WTC11 (cell line): ENCODE measurements at regions not wholly inside any gene's neighbourhood (a gene's known extent, or its start where the extent isn't known, plus 50 kb on each side); places are given as distances from the start of the nearest gene placed in this dataset.

ENCODE experiments used
- ATAC-seq: fragments of 200-7000 bp; cut with Tn5 transposase; 2 replicates; pipeline ENCODE4 v1.10.0; 2021; ENCODE audit warnings: mild to moderate bottlenecking, moderate library complexity
- CTCF ChIA-PET: fragments of 300-600 bp; sonication (Branson Sonifier 250); formaldehyde crosslinking; loops from one replicate; lab custom pipeline; 2021; ENCODE audit warnings: antibody characterized with exemption; lab: Charles Lee
- POLR2A ChIA-PET: fragments of 350-600 bp; sonication (Branson Sonifier 250); formaldehyde crosslinking; loops from one replicate; lab custom pipeline; 2021; ENCODE audit warnings: antibody characterized with exemption; lab: Charles Lee
- DNase-seq: peaks from one replicate; pipeline ENCODE4 v3.0.0; 2021; ENCODE audit warnings: low spot score
- H3K27ac Mint-ChIP-seq: 2 replicates; pipeline ENCODE4 v1.8.0; 2021; ENCODE audit warnings: mixed read lengths
- H3K27me3 Mint-ChIP-seq: 2 replicates; pipeline ENCODE4 v1.8.0; 2021; ENCODE audit warnings: low read depth, mild to moderate bottlenecking, moderate library complexity, mixed read lengths
- H3K36me3 Mint-ChIP-seq: 2 replicates; pipeline ENCODE4 v1.8.0; 2021; ENCODE audit warnings: mixed read lengths
- H3K4me1 Mint-ChIP-seq: 2 replicates; pipeline ENCODE4 v1.8.0; 2022; ENCODE audit warnings: mixed read lengths
- H3K4me3 Mint-ChIP-seq: 2 replicates; pipeline ENCODE4 v1.8.0; 2021; ENCODE audit warnings: mild to moderate bottlenecking, moderate library complexity, mixed read lengths
- H3K9me3 Mint-ChIP-seq: 2 replicates; pipeline ENCODE4 v1.8.0; 2021; ENCODE audit warnings: mixed read lengths
- CBFB ChIP-seq: sonication (generic); formaldehyde crosslinking; IDR thresholded peaks from 2 replicates; pipeline ENCODE4 v1.8.1; 2022; ENCODE audit warnings: mild to moderate bottlenecking, low read depth, missing genetic modification reagents
- CDX4 ChIP-seq: fragments of 250-450 bp; sonication (Bioruptor Pico); IDR thresholded peaks from 2 replicates; pipeline ENCODE4 v1.9.0; 2021; ENCODE audit warnings: moderate library complexity, mild to moderate bottlenecking, inconsistent platforms, borderline replicate concordance
- ETV6 ChIP-seq: sonication (generic); formaldehyde crosslinking; IDR thresholded peaks from 2 replicates; pipeline ENCODE4 v1.8.1; 2022; ENCODE audit warnings: mild to moderate bottlenecking, missing genetic modification reagents
- HMGA2 ChIP-seq: fragments of 250-450 bp; sonication (Bioruptor Pico); IDR thresholded peaks from 2 replicates; pipeline ENCODE4 v1.4.0; 2021; ENCODE audit warnings: mild to moderate bottlenecking, moderate library complexity
- JAZF1 ChIP-seq: fragments of 250-450 bp; sonication (Bioruptor Pico); IDR thresholded peaks from 2 replicates; pipeline ENCODE4 v1.9.0; 2021; ENCODE audit warnings: moderate library complexity, mild to moderate bottlenecking, inconsistent platforms
- MXD4 ChIP-seq: fragments of 250-450 bp; sonication (Bioruptor Pico); IDR thresholded peaks from 2 replicates; pipeline ENCODE4 v1.8.0; 2021; ENCODE audit warnings: mild to moderate bottlenecking, moderate library complexity, borderline replicate concordance
- NFATC4 ChIP-seq: fragments of 250-450 bp; sonication (Bioruptor Pico); IDR thresholded peaks from 2 replicates; pipeline ENCODE4 v1.9.0; 2021; ENCODE audit warnings: mild to moderate bottlenecking
- NFYB ChIP-seq: sonication (generic); formaldehyde crosslinking; conservative IDR thresholded peaks from 2 replicates; pipeline ENCODE4 v1.8.0; 2022; ENCODE audit warnings: low read depth, missing genetic modification reagents
- PRRX2 ChIP-seq: fragments of 250-450 bp; sonication (Bioruptor Pico); IDR thresholded peaks from 2 replicates; pipeline ENCODE4 v1.8.0; 2021; ENCODE audit warnings: mild to moderate bottlenecking
- TCF7 ChIP-seq: sonication (generic); formaldehyde crosslinking; IDR thresholded peaks from 2 replicates; pipeline ENCODE4 v1.8.0; 2022; ENCODE audit warnings: mild to moderate bottlenecking, low read depth, missing genetic modification reagents, moderate library complexity
- TEAD4 ChIP-seq: sonication (generic); formaldehyde crosslinking; IDR thresholded peaks from 2 replicates; pipeline ENCODE4 v1.8.0; 2022; ENCODE audit warnings: mild to moderate bottlenecking, missing genetic modification reagents
- TP53 ChIP-seq: sonication (generic); formaldehyde crosslinking; IDR thresholded peaks from 2 replicates; pipeline ENCODE4 v1.8.1; 2023; ENCODE audit warnings: mild to moderate bottlenecking, missing genetic modification reagents
- ZNF121 ChIP-seq: sonication (generic); formaldehyde crosslinking; IDR thresholded peaks from 2 replicates; pipeline ENCODE4 v1.8.0; 2023; ENCODE audit warnings: missing genetic modification reagents
- ZNF263 ChIP-seq: sonication (generic); formaldehyde crosslinking; IDR thresholded peaks from 2 replicates; pipeline ENCODE4 v1.8.1; 2022; ENCODE audit warnings: low read depth, mild to moderate bottlenecking, moderate library complexity, missing genetic modification reagents
- TF ChIP-seq, protein P1 (sequence below): sonication (generic); formaldehyde crosslinking; IDR thresholded peaks from 2 replicates; pipeline ENCODE4 v1.8.0; 2023; ENCODE audit warnings: mild to moderate bottlenecking, missing genetic modification reagents
- TF ChIP-seq, protein P2 (sequence below): sonication (generic); formaldehyde crosslinking; IDR thresholded peaks from 2 replicates; pipeline ENCODE4 v1.8.0; 2023; ENCODE audit warnings: missing genetic modification reagents
- TF ChIP-seq, protein P3 (sequence below): fragments of 250-450 bp; sonication (Bioruptor Pico); IDR thresholded peaks from 2 replicates; pipeline ENCODE4 v1.8.0; 2021; ENCODE audit warnings: mild to moderate bottlenecking
- TF ChIP-seq, protein P4 (sequence below): fragments of 250-450 bp; sonication (Bioruptor Pico); IDR thresholded peaks from 2 replicates; pipeline ENCODE4 v1.9.0; 2021; ENCODE audit warnings: mild to moderate bottlenecking, borderline replicate concordance
- TF ChIP-seq, protein P5 (sequence below): sonication (generic); formaldehyde crosslinking; IDR thresholded peaks from 2 replicates; pipeline ENCODE4 v1.8.0; 2022; ENCODE audit warnings: mild to moderate bottlenecking, missing genetic modification reagents
- TF ChIP-seq, protein P6 (sequence below): sonication (generic); formaldehyde crosslinking; IDR thresholded peaks from 2 replicates; pipeline ENCODE4 v1.8.0; 2022; ENCODE audit warnings: mild to moderate bottlenecking, missing genetic modification reagents

DNA sequence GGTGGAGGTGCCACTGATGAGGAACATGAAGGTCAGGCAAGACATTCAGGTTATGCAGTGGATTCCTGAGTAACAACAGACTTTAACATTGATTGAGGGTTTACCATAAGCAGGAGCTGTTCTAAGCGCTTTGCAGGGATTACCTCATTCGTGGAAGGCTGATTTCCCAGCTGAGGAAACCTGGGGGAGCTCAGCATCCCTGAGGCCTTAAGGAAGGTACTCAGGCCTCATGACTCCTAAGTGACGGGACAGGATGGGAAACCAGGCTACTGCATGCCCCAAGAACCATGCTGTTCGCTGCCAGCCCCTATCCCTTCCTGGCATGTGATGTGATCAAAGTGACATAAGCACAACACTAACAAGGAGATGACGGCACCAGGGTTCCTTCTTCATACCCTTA is 143.6 kb upstream of the NFE2L3 start:
- no peak overlapping the region for H3K4me3 Mint-ChIP-seq
- ChIA-PET POLR2A (interaction anchor here (0.6 kb wide), 1 partner anchor 179 kb away, joined by 4 read pairs; no protein-coding TSS in a partner anchor), CTCF (no interaction called here)
- no peak for DNase-seq
- H3K27ac Mint-ChIP-seq = no peak overlapping the region
- no peaks in the 10 kb centered on the region for H3K4me1 Mint-ChIP-seq
- H3K27me3 Mint-ChIP-seq = peaks cover 73% of the 10 kb centered on the region
- H3K9me3 Mint-ChIP-seq = peaks cover 27% of the 10 kb centered on the region
- TF ChIP-seq ETV6 (no peak), MXD4 (no peak), NFYB (no peak), CDX4 (CRISPR knock-in tag) (no peak), HMGA2 (CRISPR knock-in tag) (no peak), TP53 (CRISPR knock-in tag) (no peak), PRRX2 (CRISPR knock-in tag) (no peak), CBFB (CRISPR knock-in tag) (no peak)
- TF ChIP-seq, protein P1, sequence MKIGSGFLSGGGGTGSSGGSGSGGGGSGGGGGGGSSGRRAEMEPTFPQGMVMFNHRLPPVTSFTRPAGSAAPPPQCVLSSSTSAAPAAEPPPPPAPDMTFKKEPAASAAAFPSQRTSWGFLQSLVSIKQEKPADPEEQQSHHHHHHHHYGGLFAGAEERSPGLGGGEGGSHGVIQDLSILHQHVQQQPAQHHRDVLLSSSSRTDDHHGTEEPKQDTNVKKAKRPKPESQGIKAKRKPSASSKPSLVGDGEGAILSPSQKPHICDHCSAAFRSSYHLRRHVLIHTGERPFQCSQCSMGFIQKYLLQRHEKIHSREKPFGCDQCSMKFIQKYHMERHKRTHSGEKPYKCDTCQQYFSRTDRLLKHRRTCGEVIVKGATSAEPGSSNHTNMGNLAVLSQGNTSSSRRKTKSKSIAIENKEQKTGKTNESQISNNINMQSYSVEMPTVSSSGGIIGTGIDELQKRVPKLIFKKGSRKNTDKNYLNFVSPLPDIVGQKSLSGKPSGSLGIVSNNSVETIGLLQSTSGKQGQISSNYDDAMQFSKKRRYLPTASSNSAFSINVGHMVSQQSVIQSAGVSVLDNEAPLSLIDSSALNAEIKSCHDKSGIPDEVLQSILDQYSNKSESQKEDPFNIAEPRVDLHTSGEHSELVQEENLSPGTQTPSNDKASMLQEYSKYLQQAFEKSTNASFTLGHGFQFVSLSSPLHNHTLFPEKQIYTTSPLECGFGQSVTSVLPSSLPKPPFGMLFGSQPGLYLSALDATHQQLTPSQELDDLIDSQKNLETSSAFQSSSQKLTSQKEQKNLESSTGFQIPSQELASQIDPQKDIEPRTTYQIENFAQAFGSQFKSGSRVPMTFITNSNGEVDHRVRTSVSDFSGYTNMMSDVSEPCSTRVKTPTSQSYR = no peak
- ATAC-seq = no peak
- H3K36me3 Mint-ChIP-seq = peaks cover 24% of the 10 kb centered on the region

GRCh38 chr7:26011039-26011696 is 140.8 kb upstream of the NFE2L3 start:
- H3K4me3 Mint-ChIP-seq = no peak overlapping the region
- H3K27me3 Mint-ChIP-seq = peaks cover 93% of the 10 kb centered on the region
- peak overlapping the region; percentile 72; the same call in 1 of the 2 replicates for H3K27ac Mint-ChIP-seq
- peaks cover 38% of the 10 kb centered on the region for H3K9me3 Mint-ChIP-seq
- DNase-seq (no peak), ATAC-seq (no peak)
- POLR2A ChIA-PET = no interaction called here
- peaks cover 43% of the 10 kb centered on the region for H3K36me3 Mint-ChIP-seq
- CTCF ChIA-PET = no interaction called here
- H3K4me1 Mint-ChIP-seq = peaks cover 10% of the 10 kb centered on the region
- TF ChIP-seq JAZF1 = no peak
- TF ChIP-seq, protein P2, sequence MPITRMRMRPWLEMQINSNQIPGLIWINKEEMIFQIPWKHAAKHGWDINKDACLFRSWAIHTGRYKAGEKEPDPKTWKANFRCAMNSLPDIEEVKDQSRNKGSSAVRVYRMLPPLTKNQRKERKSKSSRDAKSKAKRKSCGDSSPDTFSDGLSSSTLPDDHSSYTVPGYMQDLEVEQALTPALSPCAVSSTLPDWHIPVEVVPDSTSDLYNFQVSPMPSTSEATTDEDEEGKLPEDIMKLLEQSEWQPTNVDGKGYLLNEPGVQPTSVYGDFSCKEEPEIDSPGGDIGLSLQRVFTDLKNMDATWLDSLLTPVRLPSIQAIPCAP (CRISPR knock-in tag) = no peak
- TF ChIP-seq, protein P3, sequence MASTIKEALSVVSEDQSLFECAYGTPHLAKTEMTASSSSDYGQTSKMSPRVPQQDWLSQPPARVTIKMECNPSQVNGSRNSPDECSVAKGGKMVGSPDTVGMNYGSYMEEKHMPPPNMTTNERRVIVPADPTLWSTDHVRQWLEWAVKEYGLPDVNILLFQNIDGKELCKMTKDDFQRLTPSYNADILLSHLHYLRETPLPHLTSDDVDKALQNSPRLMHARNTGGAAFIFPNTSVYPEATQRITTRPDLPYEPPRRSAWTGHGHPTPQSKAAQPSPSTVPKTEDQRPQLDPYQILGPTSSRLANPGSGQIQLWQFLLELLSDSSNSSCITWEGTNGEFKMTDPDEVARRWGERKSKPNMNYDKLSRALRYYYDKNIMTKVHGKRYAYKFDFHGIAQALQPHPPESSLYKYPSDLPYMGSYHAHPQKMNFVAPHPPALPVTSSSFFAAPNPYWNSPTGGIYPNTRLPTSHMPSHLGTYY (CRISPR knock-in tag) = no peak
- TF ChIP-seq, all 79 proteins: peak for 0

- no peak overlapping the region for H3K4me3 Mint-ChIP-seq
- no peak for ATAC-seq
- H3K9me3 Mint-ChIP-seq = peaks cover 50% of the 10 kb centered on the region
- ChIA-PET POLR2A (no interaction called here), CTCF (no interaction called here)
- H3K36me3 Mint-ChIP-seq = peaks cover 58% of the 10 kb centered on the region
- H3K27me3 Mint-ChIP-seq = peaks cover 93% of the 10 kb centered on the region
- no peak overlapping the region for H3K27ac Mint-ChIP-seq
- peaks cover 10% of the 10 kb centered on the region for H3K4me1 Mint-ChIP-seq
- no peak for DNase-seq
- TF ChIP-seq, protein P4, sequence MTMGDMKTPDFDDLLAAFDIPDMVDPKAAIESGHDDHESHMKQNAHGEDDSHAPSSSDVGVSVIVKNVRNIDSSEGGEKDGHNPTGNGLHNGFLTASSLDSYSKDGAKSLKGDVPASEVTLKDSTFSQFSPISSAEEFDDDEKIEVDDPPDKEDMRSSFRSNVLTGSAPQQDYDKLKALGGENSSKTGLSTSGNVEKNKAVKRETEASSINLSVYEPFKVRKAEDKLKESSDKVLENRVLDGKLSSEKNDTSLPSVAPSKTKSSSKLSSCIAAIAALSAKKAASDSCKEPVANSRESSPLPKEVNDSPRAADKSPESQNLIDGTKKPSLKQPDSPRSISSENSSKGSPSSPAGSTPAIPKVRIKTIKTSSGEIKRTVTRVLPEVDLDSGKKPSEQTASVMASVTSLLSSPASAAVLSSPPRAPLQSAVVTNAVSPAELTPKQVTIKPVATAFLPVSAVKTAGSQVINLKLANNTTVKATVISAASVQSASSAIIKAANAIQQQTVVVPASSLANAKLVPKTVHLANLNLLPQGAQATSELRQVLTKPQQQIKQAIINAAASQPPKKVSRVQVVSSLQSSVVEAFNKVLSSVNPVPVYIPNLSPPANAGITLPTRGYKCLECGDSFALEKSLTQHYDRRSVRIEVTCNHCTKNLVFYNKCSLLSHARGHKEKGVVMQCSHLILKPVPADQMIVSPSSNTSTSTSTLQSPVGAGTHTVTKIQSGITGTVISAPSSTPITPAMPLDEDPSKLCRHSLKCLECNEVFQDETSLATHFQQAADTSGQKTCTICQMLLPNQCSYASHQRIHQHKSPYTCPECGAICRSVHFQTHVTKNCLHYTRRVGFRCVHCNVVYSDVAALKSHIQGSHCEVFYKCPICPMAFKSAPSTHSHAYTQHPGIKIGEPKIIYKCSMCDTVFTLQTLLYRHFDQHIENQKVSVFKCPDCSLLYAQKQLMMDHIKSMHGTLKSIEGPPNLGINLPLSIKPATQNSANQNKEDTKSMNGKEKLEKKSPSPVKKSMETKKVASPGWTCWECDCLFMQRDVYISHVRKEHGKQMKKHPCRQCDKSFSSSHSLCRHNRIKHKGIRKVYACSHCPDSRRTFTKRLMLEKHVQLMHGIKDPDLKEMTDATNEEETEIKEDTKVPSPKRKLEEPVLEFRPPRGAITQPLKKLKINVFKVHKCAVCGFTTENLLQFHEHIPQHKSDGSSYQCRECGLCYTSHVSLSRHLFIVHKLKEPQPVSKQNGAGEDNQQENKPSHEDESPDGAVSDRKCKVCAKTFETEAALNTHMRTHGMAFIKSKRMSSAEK (CRISPR knock-in tag) = no peak
- TF ChIP-seq NFATC4 (CRISPR knock-in tag) (no peak), TCF7 (CRISPR knock-in tag) (no peak), TEAD4 (CRISPR knock-in tag) (no peak), JAZF1 (no peak), ZNF121 (no peak), ZNF263 (CRISPR knock-in tag) (no peak)
- TF ChIP-seq, protein P5, sequence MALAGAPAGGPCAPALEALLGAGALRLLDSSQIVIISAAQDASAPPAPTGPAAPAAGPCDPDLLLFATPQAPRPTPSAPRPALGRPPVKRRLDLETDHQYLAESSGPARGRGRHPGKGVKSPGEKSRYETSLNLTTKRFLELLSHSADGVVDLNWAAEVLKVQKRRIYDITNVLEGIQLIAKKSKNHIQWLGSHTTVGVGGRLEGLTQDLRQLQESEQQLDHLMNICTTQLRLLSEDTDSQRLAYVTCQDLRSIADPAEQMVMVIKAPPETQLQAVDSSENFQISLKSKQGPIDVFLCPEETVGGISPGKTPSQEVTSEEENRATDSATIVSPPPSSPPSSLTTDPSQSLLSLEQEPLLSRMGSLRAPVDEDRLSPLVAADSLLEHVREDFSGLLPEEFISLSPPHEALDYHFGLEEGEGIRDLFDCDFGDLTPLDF (CRISPR knock-in tag) = no peak
- TF ChIP-seq, protein P6, sequence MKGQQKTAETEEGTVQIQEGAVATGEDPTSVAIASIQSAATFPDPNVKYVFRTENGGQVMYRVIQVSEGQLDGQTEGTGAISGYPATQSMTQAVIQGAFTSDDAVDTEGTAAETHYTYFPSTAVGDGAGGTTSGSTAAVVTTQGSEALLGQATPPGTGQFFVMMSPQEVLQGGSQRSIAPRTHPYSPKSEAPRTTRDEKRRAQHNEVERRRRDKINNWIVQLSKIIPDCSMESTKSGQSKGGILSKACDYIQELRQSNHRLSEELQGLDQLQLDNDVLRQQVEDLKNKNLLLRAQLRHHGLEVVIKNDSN = no peak
Measured at GRCh38 chr7:26013551-26014083, 138.4 kb upstream of the NFE2L3 start.
